Activated B cell treated with CpG ODN at 0.5 μM for 24 hours (primary cell): ENCODE measurements at regions not wholly inside any gene's neighbourhood (a gene's known extent, or its start where the extent isn't known, plus 50 kb on each side); places are given as distances from the start of the nearest gene placed in this dataset.

Experiments
- ATAC-seq: fragments of 200-7000 bp; cut with Tn5 transposase; one replicate; pipeline ENCODE4 v1.10.0; 2021; ENCODE audit warnings: low read depth, mild to moderate bottlenecking, moderate library complexity
- CTCF ChIA-PET: fragments of 350-600 bp; sonication (Branson Sonifier 250); formaldehyde crosslinking; loops from one replicate; lab custom pipeline; 2021; ENCODE audit warnings: antibody characterized with exemption; lab: Charles Lee
- POLR2A ChIA-PET: fragments of 350-600 bp; sonication (Branson Sonifier 250); formaldehyde crosslinking; loops from one replicate; lab custom pipeline; 2021; ENCODE audit warnings: antibody characterized with exemption; lab: Charles Lee
- DNase-seq: peaks from one replicate; pipeline ENCODE4 v3.0.0; 2022
- H3K27ac Mint-ChIP-seq: one replicate; pipeline ENCODE4 v1.8.0; 2020; ENCODE audit warnings: mixed read lengths
- H3K27me3 Mint-ChIP-seq: one replicate; pipeline ENCODE4 v1.8.0; 2021; ENCODE audit warnings: mixed read lengths
- H3K36me3 Mint-ChIP-seq: one replicate; pipeline ENCODE4 v1.8.0; 2021; ENCODE audit warnings: low read depth, mixed read lengths
- H3K4me1 Mint-ChIP-seq: one replicate; pipeline ENCODE4 v1.8.0; 2021; ENCODE audit warnings: mixed read lengths
- H3K4me3 Mint-ChIP-seq: one replicate; pipeline ENCODE4 v1.8.0; 2020; ENCODE audit warnings: mild to moderate bottlenecking, mixed read lengths
- H3K9me3 Mint-ChIP-seq: one replicate; pipeline ENCODE4 v1.8.0; 2020; ENCODE audit warnings: mixed read lengths
- intact Hi-C: fragments of 100-400 bp; cut with micrococcal nuclease; formaldehyde crosslinking; loops from one replicate; pipeline ENCODE4 v1.15.1; 2024
- TF ChIP-seq, protein P1 (sequence below): fragments of 200-600 bp; IDR thresholded peaks from one replicate; pipeline ENCODE4 v1.8.0; 2022; ENCODE audit warnings: antibody characterized with exemption, mild to moderate bottlenecking

DNA sequence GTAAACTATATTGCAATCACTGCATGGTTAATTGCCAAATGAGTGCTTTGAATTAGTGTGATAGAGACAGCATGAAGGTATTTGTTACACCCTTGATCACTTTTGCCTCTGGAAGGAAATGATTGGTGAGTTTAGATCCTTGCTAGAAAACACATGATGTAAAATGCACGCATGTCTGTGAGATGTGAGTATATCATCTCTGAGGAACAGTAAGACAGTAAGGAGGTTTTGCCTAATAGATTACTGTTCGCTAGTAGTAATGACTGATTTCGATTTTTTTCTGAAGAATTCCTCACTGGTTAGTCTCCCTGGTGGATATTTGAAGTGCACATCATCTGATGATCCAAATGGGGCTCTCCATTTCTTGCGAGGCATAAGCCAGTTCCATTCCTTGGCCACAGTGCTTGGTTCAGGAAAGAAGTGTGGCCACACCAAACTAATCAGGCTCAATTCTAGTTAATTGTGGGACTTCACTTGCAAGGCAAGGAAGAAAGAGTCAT lies 156.4 kb upstream of the ADRA1B start:
- Mint-ChIP-seq H3K4me1 (peaks cover 5% of the 10 kb centered on the region), H3K27me3 (peaks cover 3% of the 10 kb centered on the region), H3K36me3 (no peaks in the 10 kb centered on the region), H3K27ac (no peak overlapping the region), H3K4me3 (no peak overlapping the region), H3K9me3 (no peaks in the 10 kb centered on the region)
- TF ChIP-seq, protein P1, sequence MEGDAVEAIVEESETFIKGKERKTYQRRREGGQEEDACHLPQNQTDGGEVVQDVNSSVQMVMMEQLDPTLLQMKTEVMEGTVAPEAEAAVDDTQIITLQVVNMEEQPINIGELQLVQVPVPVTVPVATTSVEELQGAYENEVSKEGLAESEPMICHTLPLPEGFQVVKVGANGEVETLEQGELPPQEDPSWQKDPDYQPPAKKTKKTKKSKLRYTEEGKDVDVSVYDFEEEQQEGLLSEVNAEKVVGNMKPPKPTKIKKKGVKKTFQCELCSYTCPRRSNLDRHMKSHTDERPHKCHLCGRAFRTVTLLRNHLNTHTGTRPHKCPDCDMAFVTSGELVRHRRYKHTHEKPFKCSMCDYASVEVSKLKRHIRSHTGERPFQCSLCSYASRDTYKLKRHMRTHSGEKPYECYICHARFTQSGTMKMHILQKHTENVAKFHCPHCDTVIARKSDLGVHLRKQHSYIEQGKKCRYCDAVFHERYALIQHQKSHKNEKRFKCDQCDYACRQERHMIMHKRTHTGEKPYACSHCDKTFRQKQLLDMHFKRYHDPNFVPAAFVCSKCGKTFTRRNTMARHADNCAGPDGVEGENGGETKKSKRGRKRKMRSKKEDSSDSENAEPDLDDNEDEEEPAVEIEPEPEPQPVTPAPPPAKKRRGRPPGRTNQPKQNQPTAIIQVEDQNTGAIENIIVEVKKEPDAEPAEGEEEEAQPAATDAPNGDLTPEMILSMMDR, result no peak
- DNase-seq (no peak), ATAC-seq (no peak)
- CTCF ChIA-PET, result no interaction called here
- POLR2A ChIA-PET, result no interaction called here
- intact Hi-C loops, result no loop called here

DNA sequence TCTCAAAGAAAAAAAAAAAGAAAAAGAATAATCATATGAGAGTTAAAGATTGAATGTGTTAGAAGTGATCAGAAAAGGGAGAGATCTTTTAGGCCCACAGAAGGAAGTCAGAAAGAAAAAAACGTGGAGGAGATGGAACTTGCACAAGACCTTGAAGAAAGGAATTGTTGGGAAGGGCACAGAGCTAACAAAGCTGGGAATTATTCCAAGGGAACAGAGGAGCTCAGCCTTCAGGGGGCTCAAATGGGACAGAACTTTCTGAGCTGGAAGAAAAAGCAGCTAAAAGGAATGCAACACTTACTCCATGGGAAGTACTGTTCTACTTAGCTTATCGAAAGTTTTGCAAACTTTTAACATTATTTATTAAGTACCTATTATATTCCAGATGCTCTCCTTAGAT lies 153.4 kb upstream of the ADRA1B start:
- Mint-ChIP-seq H3K4me1 (peaks cover 14% of the 10 kb centered on the region), H3K27me3 (peaks cover 3% of the 10 kb centered on the region), H3K4me3 (no peak overlapping the region), H3K36me3 (no peaks in the 10 kb centered on the region), H3K9me3 (no peaks in the 10 kb centered on the region), H3K27ac (no peak overlapping the region)
- intact Hi-C loops, result no loop called here
- POLR2A ChIA-PET, result no interaction called here
- CTCF ChIA-PET, result no interaction called here
- TF ChIP-seq, protein P1, result no peak
- DNase-seq (no peak), ATAC-seq (no peak)

DNA sequence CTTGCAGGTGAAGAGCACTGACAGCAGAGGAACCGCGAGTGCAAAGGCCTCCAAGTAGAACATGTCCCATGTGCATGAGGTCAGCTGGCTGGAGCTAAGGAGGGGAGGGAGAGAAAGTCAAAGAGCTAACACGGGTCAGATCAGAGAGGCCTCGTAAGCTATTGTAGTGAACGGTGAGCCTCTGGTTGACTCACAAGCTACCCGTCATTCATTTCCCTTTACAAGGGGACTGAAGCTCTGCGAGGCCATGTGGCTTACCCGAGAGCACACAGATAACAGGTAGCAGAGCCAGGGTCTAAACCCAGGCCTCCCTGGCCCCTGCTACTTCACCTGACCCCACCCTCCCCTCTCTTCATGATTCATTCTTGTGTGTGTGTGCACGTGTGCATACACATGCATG lies 152.7 kb upstream of the ADRA1B start:
- ATAC-seq (no peak), DNase-seq (no peak)
- Mint-ChIP-seq H3K27ac (no peak overlapping the region), H3K4me1 (peaks cover 14% of the 10 kb centered on the region), H3K4me3 (no peak overlapping the region), H3K9me3 (no peaks in the 10 kb centered on the region), H3K27me3 (peaks cover 3% of the 10 kb centered on the region), H3K36me3 (no peaks in the 10 kb centered on the region)
- CTCF ChIA-PET, result no interaction called here
- intact Hi-C loops, result no loop called here
- TF ChIP-seq, protein P1, result no peak
- POLR2A ChIA-PET, result no interaction called here

DNA sequence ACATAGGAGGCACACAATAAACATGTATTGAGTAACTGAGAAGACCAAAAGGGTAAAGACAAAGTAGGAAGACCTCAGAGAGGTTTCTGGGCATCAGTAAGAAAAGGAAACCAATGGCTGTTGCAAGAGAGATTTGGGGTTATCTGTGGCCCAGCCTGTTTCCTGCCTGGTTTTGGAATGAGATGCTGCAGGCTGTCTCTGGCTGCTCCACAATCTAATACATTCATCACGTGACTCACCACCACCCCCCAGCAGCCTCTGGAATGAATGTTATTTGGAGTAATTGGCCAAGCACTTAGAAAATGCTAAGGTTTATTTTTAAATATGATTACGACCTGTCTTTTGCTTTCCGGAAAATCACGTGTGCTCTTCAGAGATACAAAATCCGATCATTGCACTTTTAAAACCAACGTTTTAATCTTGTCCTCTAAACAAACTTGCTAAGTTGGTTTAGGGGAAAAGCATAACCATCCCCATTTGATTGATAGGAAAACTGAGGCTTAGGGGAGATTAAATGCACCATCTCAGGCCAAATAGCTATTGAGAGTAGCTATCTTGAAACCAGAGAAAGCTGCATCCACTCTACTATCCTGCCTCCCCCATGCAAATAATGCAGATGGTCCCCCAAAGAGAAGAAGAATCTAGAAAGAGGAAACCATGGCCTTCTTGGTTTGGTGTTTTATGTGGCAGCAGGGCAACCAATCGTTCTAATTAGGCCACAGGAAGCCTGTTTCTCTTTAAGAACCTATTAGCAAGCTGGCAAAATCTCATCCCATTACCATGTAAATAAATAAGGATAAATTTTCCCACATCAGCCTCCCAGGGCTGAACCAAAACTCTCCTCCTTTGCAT lies 151.8 kb upstream of the ADRA1B start:
- Mint-ChIP-seq H3K9me3 (no peaks in the 10 kb centered on the region), H3K27me3 (peaks cover 7% of the 10 kb centered on the region), H3K36me3 (no peaks in the 10 kb centered on the region), H3K4me1 (peaks cover 14% of the 10 kb centered on the region), H3K27ac (no peak overlapping the region), H3K4me3 (no peak overlapping the region)
- ATAC-seq (no peak), DNase-seq (no peak)
- ChIA-PET CTCF (no interaction called here), POLR2A (interaction anchor here (0.6 kb wide), 1 partner anchor 248 kb away, joined by 5 read pairs; no protein-coding TSS in a partner anchor)
- intact Hi-C loops, result no loop called here
- TF ChIP-seq, protein P1, result no peak

DNA sequence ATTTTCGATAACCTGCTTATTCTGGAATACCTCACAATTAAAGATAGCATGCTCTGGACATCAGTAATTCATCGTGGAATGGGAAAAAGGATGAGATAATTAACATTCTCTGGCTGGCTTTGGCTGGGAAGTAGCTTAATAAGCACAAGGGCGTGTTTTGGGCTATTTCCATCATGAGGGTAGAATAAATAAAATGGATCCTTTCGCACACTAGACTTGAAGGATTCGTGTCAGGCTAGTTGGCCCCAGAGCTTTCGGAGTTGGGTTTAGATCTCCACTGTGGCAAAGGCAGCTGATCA lies 151.2 kb upstream of the ADRA1B start:
- Mint-ChIP-seq H3K27me3 (peaks cover 4% of the 10 kb centered on the region), H3K9me3 (no peaks in the 10 kb centered on the region), H3K4me3 (no peak overlapping the region), H3K4me1 (peaks cover 14% of the 10 kb centered on the region), H3K27ac (no peak overlapping the region), H3K36me3 (no peaks in the 10 kb centered on the region)
- TF ChIP-seq, protein P1, result no peak
- ChIA-PET POLR2A (interaction anchor here (0.6 kb wide), 1 partner anchor 249 kb away, joined by 5 read pairs; no protein-coding TSS in a partner anchor), CTCF (no interaction called here)
- intact Hi-C loops, result no loop called here
- no peak for DNase-seq
- no peak for ATAC-seq
